Fibroblast of lung (primary cell): ENCODE measurements at regions not wholly inside any gene's neighbourhood (a gene's known extent, or its start where the extent isn't known, plus 50 kb on each side); places are given as distances from the start of the nearest gene placed in this dataset.
A peak's percentile ranks its signal among the peaks of the same experiment; 100 is the strongest.

Source experiments
- DNase-seq, 2 donors: peaks; one replicate each; pipeline versions ENCODE4 v3.0.0 to v3.0.0-alpha.2; 2010; ENCODE audit warnings: low read depth in 2 of 2
- H2AFZ ChIP-seq: 2 replicates; pipeline ENCODE4 v1.5.1; 2012; ENCODE audit warnings: low read length, control low read depth, inconsistent platforms
- H3K27ac ChIP-seq: 2 replicates; pipeline ENCODE4 v1.5.1; 2011; ENCODE audit warnings: low read length, control low read depth; ENCODE audit not compliant: insufficient read depth
- H3K27me3 ChIP-seq: 2 replicates; pipeline ENCODE4 v1.5.1; 2011; ENCODE audit warnings: mild to moderate bottlenecking, low read length; ENCODE audit not compliant: control insufficient read depth, insufficient read depth
- H3K36me3 ChIP-seq: 2 replicates; pipeline ENCODE4 v1.5.1; 2011; ENCODE audit warnings: low read length; ENCODE audit not compliant: control insufficient read depth, insufficient read depth
- H3K4me1 ChIP-seq: 2 replicates; pipeline ENCODE4 v1.5.1; 2011; ENCODE audit warnings: low read length; ENCODE audit not compliant: control insufficient read depth, insufficient read depth; ENCODE audit errors: extremely low read depth
- H3K4me2 ChIP-seq: 2 replicates; pipeline ENCODE4 v1.5.1; 2011; ENCODE audit warnings: low read length, control low read depth; ENCODE audit not compliant: insufficient read depth; ENCODE audit errors: extremely low read depth
- H3K4me3 ChIP-seq, 4 experiments: fragments of 200-600 bp in 1 of 4; sonication (generic) in 1 of 4; replicated peaks in 1 of 4; 2 replicates each; pipeline ENCODE4 v1.5.1; 2011 to 2016; ENCODE audit warnings: low read length in 4 of 4, low read depth in 3 of 4, mild to moderate bottlenecking in 3 of 4, control low read depth in 2 of 4, inconsistent platforms in 1 of 4, mixed read lengths in 1 of 4; ENCODE audit not compliant: insufficient read depth in 1 of 4; ENCODE audit errors: control extremely low read depth in 1 of 4
- H3K79me2 ChIP-seq: 2 replicates; pipeline ENCODE4 v1.5.1; 2012; ENCODE audit warnings: mild to moderate bottlenecking, low read length, inconsistent platforms; ENCODE audit not compliant: control insufficient read depth, insufficient read depth
- H3K9ac ChIP-seq: 2 replicates; pipeline ENCODE4 v1.5.1; 2011; ENCODE audit warnings: mild to moderate bottlenecking, low read length, control low read depth; ENCODE audit not compliant: insufficient read depth
- H3K9me3 ChIP-seq: 2 replicates; pipeline ENCODE4 v1.5.1; 2012; ENCODE audit warnings: low read depth, low read length; ENCODE audit not compliant: control insufficient read depth, insufficient read depth
- H4K20me1 ChIP-seq: 2 replicates; pipeline ENCODE4 v1.5.1; 2011; ENCODE audit warnings: low read length; ENCODE audit not compliant: control insufficient read depth, insufficient read depth; ENCODE audit errors: extremely low read depth
- EZH2 ChIP-seq: IDR thresholded peaks from 2 replicates; pipeline ENCODE4 v1.5.1; 2012; ENCODE audit warnings: low read length, control low read depth, mild to moderate bottlenecking; ENCODE audit errors: missing control alignments
- TF ChIP-seq, protein P1 (sequence below), 2 donors: IDR thresholded peaks in 1 of 2; conservative IDR thresholded peaks in 1 of 2; 1 replicate in 1 of 2; 2 replicates in 1 of 2; pipeline ENCODE4 v1.5.1; 2011 to 2012; ENCODE audit warnings: low read length in 2 of 2, control low read depth in 1 of 2, inconsistent platforms in 1 of 2, low read depth in 1 of 2, mild to moderate bottlenecking in 1 of 2

DNA sequence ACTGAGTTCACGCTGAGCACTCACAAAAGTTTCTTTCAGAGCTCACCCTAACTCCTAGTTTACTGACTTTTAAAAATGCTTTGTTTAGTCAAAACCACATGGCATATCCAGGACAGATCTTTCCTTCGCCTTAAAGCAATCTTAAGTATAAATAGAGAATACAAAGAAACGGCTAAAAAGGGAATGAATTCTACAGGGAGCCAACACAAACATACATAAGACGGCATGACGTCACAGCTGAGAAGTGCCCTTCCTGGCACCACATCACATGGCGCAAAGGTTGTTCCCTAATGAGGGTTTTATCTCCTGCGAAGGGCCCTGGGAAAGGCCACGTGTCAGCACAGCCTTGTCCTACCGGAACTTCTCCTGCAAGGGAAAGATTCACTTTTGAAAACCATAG, 141.3 kb downstream of the IRX1 start:
- no peak overlapping the region for H3K4me3 ChIP-seq
- no peak overlapping the region for H2AFZ ChIP-seq
- no peak overlapping the region for H3K9ac ChIP-seq
- H3K79me2 ChIP-seq: no peaks in the 10 kb centered on the region
- H4K20me1 ChIP-seq: no peaks in the 10 kb centered on the region
- H3K36me3 ChIP-seq: no peaks in the 10 kb centered on the region
- H3K4me1 ChIP-seq: no peaks in the 10 kb centered on the region
- H3K27ac ChIP-seq: no peak overlapping the region
- no peaks in the 10 kb centered on the region for H3K27me3 ChIP-seq
- no peak overlapping the region for H3K4me2 ChIP-seq
- no peak for TF ChIP-seq EZH2
- TF ChIP-seq, protein P1, sequence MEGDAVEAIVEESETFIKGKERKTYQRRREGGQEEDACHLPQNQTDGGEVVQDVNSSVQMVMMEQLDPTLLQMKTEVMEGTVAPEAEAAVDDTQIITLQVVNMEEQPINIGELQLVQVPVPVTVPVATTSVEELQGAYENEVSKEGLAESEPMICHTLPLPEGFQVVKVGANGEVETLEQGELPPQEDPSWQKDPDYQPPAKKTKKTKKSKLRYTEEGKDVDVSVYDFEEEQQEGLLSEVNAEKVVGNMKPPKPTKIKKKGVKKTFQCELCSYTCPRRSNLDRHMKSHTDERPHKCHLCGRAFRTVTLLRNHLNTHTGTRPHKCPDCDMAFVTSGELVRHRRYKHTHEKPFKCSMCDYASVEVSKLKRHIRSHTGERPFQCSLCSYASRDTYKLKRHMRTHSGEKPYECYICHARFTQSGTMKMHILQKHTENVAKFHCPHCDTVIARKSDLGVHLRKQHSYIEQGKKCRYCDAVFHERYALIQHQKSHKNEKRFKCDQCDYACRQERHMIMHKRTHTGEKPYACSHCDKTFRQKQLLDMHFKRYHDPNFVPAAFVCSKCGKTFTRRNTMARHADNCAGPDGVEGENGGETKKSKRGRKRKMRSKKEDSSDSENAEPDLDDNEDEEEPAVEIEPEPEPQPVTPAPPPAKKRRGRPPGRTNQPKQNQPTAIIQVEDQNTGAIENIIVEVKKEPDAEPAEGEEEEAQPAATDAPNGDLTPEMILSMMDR (conservative IDR thresholded peaks at IDR 0.05 in 1 of 2, IDR thresholded peaks at IDR 0.05 in 1 of 2; ENCODE audit: low read depth in 1 of 2, low read length in 2 of 2): no peak
- H3K9me3 ChIP-seq: no peaks in the 10 kb centered on the region
- DNase-seq: peak in 1 of 2 donors; percentile 6

DNA sequence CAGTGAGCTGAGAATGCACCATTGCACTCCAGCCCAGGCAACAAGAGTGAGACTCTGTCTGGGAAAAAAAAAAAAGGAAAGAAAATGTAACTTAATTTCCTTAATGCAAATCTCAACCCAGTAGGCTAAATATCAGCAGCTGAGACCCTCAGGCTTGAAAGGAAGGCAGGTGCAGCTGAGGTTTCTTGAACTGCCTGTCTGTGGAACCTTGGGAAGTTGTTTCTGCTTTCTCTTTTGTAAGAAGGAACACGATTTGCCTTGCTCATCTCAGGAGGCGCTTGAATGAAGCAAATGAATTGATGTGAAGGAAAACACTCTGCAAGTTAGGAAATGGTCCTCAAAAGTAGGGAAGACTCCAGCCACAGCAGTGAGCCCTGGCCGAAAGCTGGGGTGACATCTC, 143.3 kb downstream of the IRX1 start:
- no peak for DNase-seq
- no peaks in the 10 kb centered on the region for H3K4me1 ChIP-seq
- H3K9me3 ChIP-seq: no peaks in the 10 kb centered on the region
- no peak overlapping the region for H3K27ac ChIP-seq
- no peaks in the 10 kb centered on the region for H3K27me3 ChIP-seq
- H3K36me3 ChIP-seq: no peaks in the 10 kb centered on the region
- H3K4me2 ChIP-seq: no peak overlapping the region
- TF ChIP-seq, protein P1 (conservative IDR thresholded peaks at IDR 0.05 in 1 of 2, IDR thresholded peaks at IDR 0.05 in 1 of 2; ENCODE audit: low read depth in 1 of 2, low read length in 2 of 2): no peak
- no peak for TF ChIP-seq EZH2
- H3K79me2 ChIP-seq: no peaks in the 10 kb centered on the region
- H3K4me3 ChIP-seq: no peak overlapping the region
- H3K9ac ChIP-seq: no peak overlapping the region
- H4K20me1 ChIP-seq: no peaks in the 10 kb centered on the region
- H2AFZ ChIP-seq: no peak overlapping the region

DNA sequence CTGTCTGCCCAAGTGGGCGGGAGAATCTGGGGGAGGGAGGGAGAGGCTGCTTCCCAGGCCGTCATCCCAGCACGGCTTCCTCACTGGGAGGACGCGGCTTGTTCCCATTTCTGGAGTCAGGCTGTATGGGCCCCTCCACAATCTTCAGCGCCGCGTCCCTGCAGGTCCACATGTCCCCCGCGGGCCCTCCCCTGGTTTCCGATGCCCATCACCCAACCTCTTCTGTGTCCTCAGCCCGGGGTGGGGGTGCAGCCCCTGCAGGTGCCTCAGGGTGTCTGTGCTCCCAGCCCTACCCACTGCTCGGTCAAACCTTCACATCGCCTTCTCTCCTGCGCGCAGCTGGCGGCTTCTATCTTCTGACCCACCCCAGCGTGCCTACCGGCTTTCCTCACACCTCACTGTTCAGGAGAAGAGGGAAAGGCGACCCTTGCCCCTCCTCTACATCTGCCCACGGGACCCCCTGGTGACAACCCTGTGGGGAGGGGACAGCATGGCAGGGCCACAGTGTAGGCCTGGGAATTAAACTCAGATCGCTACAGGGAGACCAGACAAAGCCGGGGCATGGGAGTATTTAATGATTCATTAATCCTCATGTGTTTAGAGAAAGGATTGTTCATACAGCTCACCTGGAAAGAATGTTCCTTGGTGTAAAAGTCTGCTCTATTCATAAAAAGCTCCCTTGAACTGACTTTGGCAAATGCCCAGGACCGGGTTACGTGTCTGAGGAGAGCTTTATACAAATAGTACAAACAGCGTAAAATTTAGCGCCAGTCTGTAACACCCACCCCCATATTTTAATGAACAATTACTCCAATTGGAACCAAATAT, 145.1 kb downstream of the IRX1 start:
- DNase-seq: peak in 1 of 2 donors; percentile 68
- no peaks in the 10 kb centered on the region for H3K9me3 ChIP-seq
- H3K4me3 ChIP-seq: no peak overlapping the region
- H3K27ac ChIP-seq: no peak overlapping the region
- H3K4me1 ChIP-seq: no peaks in the 10 kb centered on the region
- no peaks in the 10 kb centered on the region for H3K36me3 ChIP-seq
- H2AFZ ChIP-seq: no peak overlapping the region
- H3K79me2 ChIP-seq: no peaks in the 10 kb centered on the region
- no peaks in the 10 kb centered on the region for H3K27me3 ChIP-seq
- no peak for TF ChIP-seq EZH2
- no peak overlapping the region for H3K4me2 ChIP-seq
- H4K20me1 ChIP-seq: no peaks in the 10 kb centered on the region
- no peak overlapping the region for H3K9ac ChIP-seq
